Liver (tissue), 8 donors: ENCODE measurements at regions not wholly inside any gene's neighbourhood (a gene's known extent, or its start where the extent isn't known, plus 50 kb on each side); places are given as distances from the start of the nearest gene placed in this dataset.
"Not testable (repeated sequence)": the region's sequence is repeated elsewhere in the genome, so short reads cannot be mapped to it uniquely, and the experiment has no call there.

Source experiments
- DNase-seq: peaks from one replicate; pipeline ENCODE4 v3.0.0-alpha.2; 2017; ENCODE audit warnings: low spot score
- H3K27ac ChIP-seq, 2 donors: one replicate each; pipeline ENCODE4 v1.7.0; 2013; ENCODE audit warnings: inconsistent platforms in 2 of 2, low read length in 2 of 2, control low read depth in 1 of 2, low read depth in 1 of 2, mild to moderate bottlenecking in 1 of 2
- H3K27me3 ChIP-seq, 4 donors: one replicate each; pipeline versions ENCODE4 v1.6.1 to v1.7.0; 2013; ENCODE audit warnings: low read length in 3 of 4, inconsistent platforms in 1 of 4, mild to moderate bottlenecking in 1 of 4, moderate library complexity in 1 of 4; ENCODE audit not compliant: control insufficient read depth in 4 of 4, insufficient read depth in 4 of 4
- H3K36me3 ChIP-seq, 4 donors: one replicate each; pipeline versions ENCODE4 v1.6.1 to v1.7.0; 2013; ENCODE audit warnings: low read length in 3 of 4, mild to moderate bottlenecking in 3 of 4, low read depth in 1 of 4, moderate library complexity in 1 of 4; ENCODE audit not compliant: control insufficient read depth in 4 of 4, insufficient read depth in 3 of 4
- H3K4me1 ChIP-seq, 4 donors: one replicate each; pipeline versions ENCODE4 v1.6.1 to v1.7.0; 2013; ENCODE audit warnings: low read length in 3 of 4, mild to moderate bottlenecking in 3 of 4, moderate library complexity in 1 of 4; ENCODE audit not compliant: control insufficient read depth in 4 of 4, insufficient read depth in 4 of 4
- H3K4me3 ChIP-seq, 3 donors: one replicate each; pipeline versions ENCODE4 v1.6.1 to v1.7.0; 2013; ENCODE audit warnings: low read length in 3 of 3, control low read depth in 1 of 3, low read depth in 1 of 3, mild to moderate bottlenecking in 1 of 3
- H3K9ac ChIP-seq, 2 donors: one replicate each; pipeline ENCODE4 v1.7.0; 2013; ENCODE audit warnings: low read length in 2 of 2, mild to moderate bottlenecking in 2 of 2, moderate library complexity in 2 of 2, control low read depth in 1 of 2, low read depth in 1 of 2
- H3K9me3 ChIP-seq, 4 donors: one replicate each; pipeline versions ENCODE4 v1.6.1 to v1.7.0; 2013; ENCODE audit warnings: low read length in 3 of 4; ENCODE audit not compliant: control insufficient read depth in 4 of 4
- EGR1 ChIP-seq, 2 donors: IDR thresholded peaks; 2 replicates each; pipeline ENCODE4 v1.6.1; 2016 to 2018; ENCODE audit warnings: antibody characterized with exemption in 2 of 2, low read depth in 2 of 2
- FOXA2 ChIP-seq: IDR thresholded peaks from 2 replicates; pipeline ENCODE4 v1.6.1; 2016; ENCODE audit warnings: antibody characterized with exemption
- GABPA ChIP-seq, 2 donors: IDR thresholded peaks in 1 of 2; conservative IDR thresholded peaks in 1 of 2; 2 replicates each; pipeline ENCODE4 v1.6.1; 2016; ENCODE audit warnings: antibody characterized with exemption in 2 of 2, mild to moderate bottlenecking in 1 of 2, moderate library complexity in 1 of 2
- HNF4A ChIP-seq, 2 donors: conservative IDR thresholded peaks; 2 replicates each; pipeline ENCODE4 v1.6.1; 2016; ENCODE audit warnings: antibody characterized with exemption in 2 of 2, mild to moderate bottlenecking in 2 of 2
- JUND ChIP-seq, 2 donors: IDR thresholded peaks; 2 replicates each; pipeline ENCODE4 v1.6.1; 2016; ENCODE audit warnings: antibody characterized with exemption in 2 of 2
- NR2F2 ChIP-seq: IDR thresholded peaks from 2 replicates; pipeline ENCODE4 v1.6.1; 2016; ENCODE audit warnings: antibody characterized with exemption
- RAD21 ChIP-seq, 2 donors: IDR thresholded peaks; 2 replicates each; pipeline ENCODE4 v1.6.1; 2016; ENCODE audit warnings: antibody characterized with exemption in 2 of 2, mild to moderate bottlenecking in 2 of 2
- TAF1 ChIP-seq: conservative IDR thresholded peaks from 2 replicates; pipeline ENCODE4 v1.6.1; 2016; ENCODE audit warnings: antibody characterized with exemption, mild to moderate bottlenecking
- YY1 ChIP-seq: IDR thresholded peaks from 2 replicates; pipeline ENCODE4 v1.6.1; 2016; ENCODE audit warnings: antibody characterized with exemption, mild to moderate bottlenecking
- WGBS: extraction: QIAGEN DNeasy Blood & Tissue Kit; methylation state at CpG from one replicate; pipeline ENCODE4 v1.1.7; 2013; 5-methylcytosine and 5-hydroxymethylcytosine counted together
- TF ChIP-seq, protein P1 (sequence below): IDR thresholded peaks from 2 replicates; pipeline ENCODE4 v1.6.1; 2016; ENCODE audit warnings: antibody characterized with exemption
- TF ChIP-seq, protein P2 (sequence below): IDR thresholded peaks from 2 replicates; pipeline ENCODE4 v1.6.1; 2016; ENCODE audit warnings: antibody characterized with exemption
- TF ChIP-seq, protein P3 (sequence below): IDR thresholded peaks from 2 replicates; pipeline ENCODE4 v1.6.1; 2016; ENCODE audit warnings: antibody characterized with exemption
- TF ChIP-seq, protein P4 (sequence below): fragments of 150-350 bp; IDR thresholded peaks from 2 replicates; pipeline ENCODE4 v1.5.1; 2017; ENCODE audit warnings: improper control_type of control experiment, low read depth, low read length; ENCODE audit not compliant: missing input control
- donor health status: healthy.
- donor health status: healthy.
- donor health status: healthy.
- donor health status: healthy.
- donor health status: healthy.

DNA sequence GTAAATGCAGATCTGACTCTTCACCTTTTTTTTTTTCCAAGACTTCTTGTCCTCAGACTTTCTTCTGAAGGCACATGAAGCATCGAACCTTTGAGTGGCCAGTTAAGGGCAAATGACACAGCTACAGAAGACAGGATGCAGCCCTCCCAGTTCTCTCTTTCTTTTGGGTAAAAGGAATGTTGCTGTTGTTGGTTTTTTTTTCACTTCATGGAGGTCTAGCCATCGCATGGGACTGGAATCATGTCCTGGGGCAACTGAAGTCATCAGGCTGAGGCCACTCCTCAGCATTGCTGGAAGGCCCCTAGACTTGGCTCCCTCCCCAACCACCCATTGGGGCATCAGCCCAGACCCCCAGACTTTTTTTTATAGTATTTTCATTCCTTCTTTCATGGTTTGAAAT lies 896.5 kb downstream of the SORCS1 start:
- no peak overlapping the region for H3K9ac ChIP-seq

DNA sequence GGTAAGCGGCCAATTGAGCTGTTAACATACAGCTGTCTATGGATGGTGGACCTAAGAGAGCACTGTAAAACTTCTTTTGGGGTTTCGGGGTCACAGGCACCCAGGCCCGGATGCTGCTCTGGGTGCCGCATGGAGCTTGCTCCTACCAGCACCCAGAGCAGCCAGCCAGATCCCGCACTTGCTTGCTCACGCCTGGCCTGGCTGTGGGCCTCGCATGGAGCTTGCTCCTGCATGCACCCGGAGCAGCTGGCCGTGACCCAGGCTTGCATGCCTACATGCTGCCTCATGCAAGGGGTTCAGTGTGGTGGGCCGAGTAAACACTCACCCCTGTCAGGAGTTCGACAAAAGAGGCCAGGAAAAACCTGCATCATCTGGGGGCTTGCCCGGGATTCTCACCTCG lies 896.9 kb downstream of the SORCS1 start:
- peaks cover 0 to 4% (median 0%) of the 10 kb centered on the region in 4 donors for H3K27me3 ChIP-seq
- TF ChIP-seq, protein P1, sequence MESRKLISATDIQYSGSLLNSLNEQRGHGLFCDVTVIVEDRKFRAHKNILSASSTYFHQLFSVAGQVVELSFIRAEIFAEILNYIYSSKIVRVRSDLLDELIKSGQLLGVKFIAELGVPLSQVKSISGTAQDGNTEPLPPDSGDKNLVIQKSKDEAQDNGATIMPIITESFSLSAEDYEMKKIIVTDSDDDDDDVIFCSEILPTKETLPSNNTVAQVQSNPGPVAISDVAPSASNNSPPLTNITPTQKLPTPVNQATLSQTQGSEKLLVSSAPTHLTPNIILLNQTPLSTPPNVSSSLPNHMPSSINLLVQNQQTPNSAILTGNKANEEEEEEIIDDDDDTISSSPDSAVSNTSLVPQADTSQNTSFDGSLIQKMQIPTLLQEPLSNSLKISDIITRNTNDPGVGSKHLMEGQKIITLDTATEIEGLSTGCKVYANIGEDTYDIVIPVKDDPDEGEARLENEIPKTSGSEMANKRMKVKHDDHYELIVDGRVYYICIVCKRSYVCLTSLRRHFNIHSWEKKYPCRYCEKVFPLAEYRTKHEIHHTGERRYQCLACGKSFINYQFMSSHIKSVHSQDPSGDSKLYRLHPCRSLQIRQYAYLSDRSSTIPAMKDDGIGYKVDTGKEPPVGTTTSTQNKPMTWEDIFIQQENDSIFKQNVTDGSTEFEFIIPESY = no peak
- TF ChIP-seq GABPA (IDR thresholded peaks at IDR 0.05 in 1 of 2, conservative IDR thresholded peaks at IDR 0.05 in 1 of 2) (no peak), FOXA2 (no peak), YY1 (no peak)
- TF ChIP-seq, protein P2, sequence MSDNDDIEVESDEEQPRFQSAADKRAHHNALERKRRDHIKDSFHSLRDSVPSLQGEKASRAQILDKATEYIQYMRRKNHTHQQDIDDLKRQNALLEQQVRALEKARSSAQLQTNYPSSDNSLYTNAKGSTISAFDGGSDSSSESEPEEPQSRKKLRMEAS = no peak
- TF ChIP-seq, protein P3, sequence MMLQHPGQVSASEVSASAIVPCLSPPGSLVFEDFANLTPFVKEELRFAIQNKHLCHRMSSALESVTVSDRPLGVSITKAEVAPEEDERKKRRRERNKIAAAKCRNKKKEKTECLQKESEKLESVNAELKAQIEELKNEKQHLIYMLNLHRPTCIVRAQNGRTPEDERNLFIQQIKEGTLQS = no peak
- H3K9ac ChIP-seq = no peak overlapping the region

More for the DNA sequence above, 896.5 kb downstream of the SORCS1 start:
- no peak for TF ChIP-seq NR2F2
- TF ChIP-seq, protein P3 = no peak
- no peak for TF ChIP-seq TAF1
- no peak for TF ChIP-seq HNF4A (conservative IDR thresholded peaks at IDR 0.05)
- TF ChIP-seq, protein P4, sequence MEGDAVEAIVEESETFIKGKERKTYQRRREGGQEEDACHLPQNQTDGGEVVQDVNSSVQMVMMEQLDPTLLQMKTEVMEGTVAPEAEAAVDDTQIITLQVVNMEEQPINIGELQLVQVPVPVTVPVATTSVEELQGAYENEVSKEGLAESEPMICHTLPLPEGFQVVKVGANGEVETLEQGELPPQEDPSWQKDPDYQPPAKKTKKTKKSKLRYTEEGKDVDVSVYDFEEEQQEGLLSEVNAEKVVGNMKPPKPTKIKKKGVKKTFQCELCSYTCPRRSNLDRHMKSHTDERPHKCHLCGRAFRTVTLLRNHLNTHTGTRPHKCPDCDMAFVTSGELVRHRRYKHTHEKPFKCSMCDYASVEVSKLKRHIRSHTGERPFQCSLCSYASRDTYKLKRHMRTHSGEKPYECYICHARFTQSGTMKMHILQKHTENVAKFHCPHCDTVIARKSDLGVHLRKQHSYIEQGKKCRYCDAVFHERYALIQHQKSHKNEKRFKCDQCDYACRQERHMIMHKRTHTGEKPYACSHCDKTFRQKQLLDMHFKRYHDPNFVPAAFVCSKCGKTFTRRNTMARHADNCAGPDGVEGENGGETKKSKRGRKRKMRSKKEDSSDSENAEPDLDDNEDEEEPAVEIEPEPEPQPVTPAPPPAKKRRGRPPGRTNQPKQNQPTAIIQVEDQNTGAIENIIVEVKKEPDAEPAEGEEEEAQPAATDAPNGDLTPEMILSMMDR = no peak
- TF ChIP-seq RAD21 (IDR thresholded peaks at IDR 0.05) = no peak
- TF ChIP-seq FOXA2 = no peak
- TF ChIP-seq YY1 = no peak
- TF ChIP-seq, protein P2 = no peak
- no peak for TF ChIP-seq EGR1 (IDR thresholded peaks at IDR 0.05; ENCODE audit: low read depth in 2 of 2)
- TF ChIP-seq JUND (IDR thresholded peaks at IDR 0.05) = no peak
- no peak for TF ChIP-seq GABPA (IDR thresholded peaks at IDR 0.05 in 1 of 2, conservative IDR thresholded peaks at IDR 0.05 in 1 of 2)
- peaks cover 0 to 4% (median 0%) of the 10 kb centered on the region in 4 donors for H3K27me3 ChIP-seq
- H3K4me3 ChIP-seq = no peak overlapping the region
- WGBS = 73% methylated on average over 2 of the region's 2 CpGs
- no peaks in the 10 kb centered on the region for H3K9me3 ChIP-seq
- no peak for DNase-seq
- no peaks in the 10 kb centered on the region for H3K36me3 ChIP-seq
- H3K4me1 ChIP-seq = no peaks in the 10 kb centered on the region
- H3K27ac ChIP-seq = no peak overlapping the region

DNA sequence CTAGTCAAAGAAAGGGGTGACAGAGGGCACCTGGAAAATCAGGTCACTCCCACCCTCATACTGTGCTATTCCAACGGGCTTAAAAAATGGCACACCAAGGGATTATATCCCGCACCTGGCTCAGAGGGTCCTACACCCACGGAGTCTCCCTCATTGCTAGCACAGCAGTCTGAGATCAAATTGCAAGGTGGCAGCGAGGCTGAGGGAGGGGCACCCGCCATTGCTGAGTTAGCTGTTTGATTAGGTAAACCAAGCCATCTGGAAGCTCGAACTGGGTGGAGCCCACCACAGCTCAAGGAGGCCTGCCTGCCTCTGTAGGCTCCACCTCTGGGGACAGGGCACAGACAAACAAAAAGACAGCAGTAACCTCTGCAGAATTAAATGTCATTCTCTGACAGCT lies 907.1 kb downstream of the SORCS1 start:
- H3K9me3 ChIP-seq, H3K27ac ChIP-seq, DNase-seq, H3K4me1 ChIP-seq, H3K27me3 ChIP-seq, H3K9ac ChIP-seq, H3K36me3 ChIP-seq, H3K4me3 ChIP-seq: not testable (repeated sequence)
- WGBS = 80% methylated on average over 6 of the region's 6 CpGs

More for the DNA sequence above, 896.9 kb downstream of the SORCS1 start:
- H3K27ac ChIP-seq = no peak overlapping the region
- no peak overlapping the region for H3K4me3 ChIP-seq
- H3K36me3 ChIP-seq = no peaks in the 10 kb centered on the region
- H3K9me3 ChIP-seq = no peaks in the 10 kb centered on the region
- DNase-seq = no peak
- 75% methylated on average over 13 of the region's 13 CpGs for WGBS
- no peaks in the 10 kb centered on the region for H3K4me1 ChIP-seq
